ENCODE measurements at regions not wholly inside any gene's neighbourhood (a gene's known extent, or its start where the extent isn't known, plus 50 kb on each side); places are given as distances from the start of the nearest gene placed in this dataset.
"Not testable (repeated sequence)": the region's sequence is repeated elsewhere in the genome, so short reads cannot be mapped to it uniquely, and the experiment has no call there.

DNA sequence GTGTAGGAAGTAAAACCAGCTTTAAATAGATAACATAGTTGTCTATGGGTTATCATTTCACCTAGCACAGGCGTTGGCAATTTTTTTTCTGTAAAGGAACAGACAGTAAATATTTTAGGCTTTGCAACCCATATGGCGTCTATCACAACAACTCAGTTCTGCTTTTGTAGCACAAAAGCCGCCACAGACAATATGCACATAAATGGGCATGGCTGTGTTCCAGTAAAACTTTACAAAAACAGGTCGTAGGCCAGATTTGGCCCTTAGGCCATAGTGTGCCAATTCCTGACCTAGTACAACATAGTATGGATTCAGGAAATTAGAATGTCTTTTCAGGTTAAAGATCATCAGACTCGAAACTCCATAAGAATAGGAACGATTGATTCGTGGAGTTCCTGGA, 265.3 kb upstream of the GK2 start:
- no peak for TF ChIP-seq JUND (IDR thresholded peaks at IDR 0.05; ENCODE audit: low read depth)
- in situ Hi-C loops (cut with HindIII; ENCODE audit: low pct_unique_long_range_greater_than_20kb, low sequenced_read_pairs): no loop called here
- DNase-seq (ENCODE audit: low read depth in 1 of 2, low spot score in 1 of 2): no peak

DNA sequence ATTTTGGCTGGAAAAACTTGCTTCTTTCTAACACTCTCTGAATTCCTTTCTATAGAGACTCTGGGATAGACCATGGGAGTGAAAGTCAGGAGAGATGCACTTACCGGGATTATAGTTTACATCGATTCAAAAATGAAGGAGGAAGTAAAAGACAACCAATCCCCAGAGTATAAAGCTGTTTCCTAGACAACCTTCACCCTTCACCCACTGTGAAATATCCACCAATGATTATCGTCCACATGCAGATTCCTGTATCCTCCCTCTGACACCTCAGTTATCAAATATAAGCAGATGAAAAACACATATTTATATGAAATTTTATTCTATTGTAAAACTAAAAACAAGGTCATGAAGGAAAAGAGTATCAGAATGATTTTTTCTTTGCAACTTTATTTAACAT, 258.8 kb upstream of the GK2 start:
- no peak for DNase-seq (ENCODE audit: low read depth in 1 of 2, low spot score in 1 of 2)
- TF ChIP-seq JUND (IDR thresholded peaks at IDR 0.05; ENCODE audit: low read depth): no peak
- in situ Hi-C loops (cut with HindIII; ENCODE audit: low pct_unique_long_range_greater_than_20kb, low sequenced_read_pairs): no loop called here

DNA sequence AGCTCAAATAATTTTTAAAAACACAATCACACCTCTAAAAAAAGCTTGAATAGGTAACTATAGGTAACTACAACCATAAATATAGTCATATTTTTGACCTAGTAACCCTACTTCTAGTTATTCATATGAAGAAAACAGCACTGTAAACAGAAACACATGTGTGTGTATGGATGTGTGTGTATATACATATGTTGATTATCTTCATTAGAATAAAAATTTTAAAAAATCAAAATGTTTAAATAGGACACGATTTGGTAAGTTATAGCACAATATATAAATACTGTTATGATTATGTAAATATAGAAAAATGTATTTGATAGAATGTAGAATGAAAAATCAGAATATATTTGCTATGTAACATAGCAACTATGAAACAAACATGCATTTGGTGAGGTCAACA, 258.1 kb upstream of the GK2 start:
- DNase-seq (ENCODE audit: low read depth in 1 of 2, low spot score in 1 of 2): no peak
- no peak for TF ChIP-seq JUND (IDR thresholded peaks at IDR 0.05; ENCODE audit: low read depth)
- in situ Hi-C loops (cut with HindIII; ENCODE audit: low pct_unique_long_range_greater_than_20kb, low sequenced_read_pairs): no loop called here

DNA sequence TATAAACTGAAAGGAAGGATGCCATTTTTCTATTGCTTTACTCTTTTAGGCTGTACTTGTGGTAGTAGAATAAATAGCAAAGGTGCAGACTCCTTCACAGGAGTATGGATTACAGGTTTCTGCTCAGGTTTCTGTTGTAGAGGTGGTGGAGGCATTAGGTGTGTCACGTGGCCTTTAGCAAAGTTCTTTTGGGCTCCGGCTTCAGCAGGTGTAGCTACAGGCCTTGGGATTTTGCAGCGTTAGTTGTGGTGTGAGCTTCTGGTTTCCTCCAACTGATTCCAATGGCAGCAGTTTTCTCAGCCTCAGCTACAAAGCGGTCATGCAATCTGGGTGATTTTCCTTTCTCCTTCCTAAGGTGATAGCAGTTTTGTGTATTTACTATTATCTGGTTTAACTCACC, 255.8 kb upstream of the GK2 start:
- no peak for TF ChIP-seq JUND (IDR thresholded peaks at IDR 0.05; ENCODE audit: low read depth)
- DNase-seq (ENCODE audit: low read depth in 1 of 2, low spot score in 1 of 2): no peak
- in situ Hi-C loops (cut with HindIII; ENCODE audit: low pct_unique_long_range_greater_than_20kb, low sequenced_read_pairs): no loop called here

DNA sequence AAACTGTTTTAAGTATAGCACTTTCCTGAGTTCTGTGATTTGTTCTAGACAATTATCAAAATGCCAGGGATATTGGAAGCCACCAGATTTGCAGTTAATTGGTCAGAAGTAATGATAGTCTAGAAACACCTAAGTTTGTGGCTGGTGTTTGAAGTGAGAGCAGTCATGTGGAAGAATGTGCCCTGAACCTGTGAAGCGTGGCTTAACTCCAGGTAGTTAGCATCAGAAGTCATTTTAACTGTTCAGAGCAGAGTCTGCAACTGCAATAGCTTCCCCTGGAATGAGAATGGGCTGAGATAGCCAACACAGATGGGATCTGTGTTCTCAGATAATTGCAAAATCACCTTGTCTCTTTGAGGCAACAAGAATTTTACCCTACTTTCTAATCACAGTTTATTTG, 255.1 kb upstream of the GK2 start:
- no peak for DNase-seq (ENCODE audit: low read depth in 1 of 2, low spot score in 1 of 2)
- TF ChIP-seq JUND (IDR thresholded peaks at IDR 0.05; ENCODE audit: low read depth): no peak
- in situ Hi-C loops (cut with HindIII; ENCODE audit: low pct_unique_long_range_greater_than_20kb, low sequenced_read_pairs): no loop called here

DNA sequence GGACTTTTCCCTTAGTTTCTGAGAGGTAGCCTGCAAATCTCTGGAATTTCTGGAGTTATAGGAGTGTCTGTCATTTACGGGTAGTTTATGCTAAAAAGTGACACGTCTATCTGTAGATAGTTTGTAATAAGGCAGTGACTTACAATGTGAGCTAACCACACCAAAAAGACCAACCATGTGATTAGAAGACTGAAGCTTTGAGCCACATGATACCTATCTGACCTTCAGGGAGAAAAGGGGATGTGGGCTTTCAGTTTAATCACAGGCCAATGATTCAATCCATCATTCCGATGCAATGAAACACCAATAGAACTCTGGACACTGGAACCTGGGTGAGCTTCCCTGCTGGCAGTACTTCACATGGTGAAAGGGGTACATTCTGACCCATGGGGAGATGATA, 254.6 kb upstream of the GK2 start:
- DNase-seq (ENCODE audit: low read depth in 1 of 2, low spot score in 1 of 2): no peak
- in situ Hi-C loops (cut with HindIII; ENCODE audit: low pct_unique_long_range_greater_than_20kb, low sequenced_read_pairs): no loop called here
- TF ChIP-seq JUND (IDR thresholded peaks at IDR 0.05; ENCODE audit: low read depth): no peak

DNA sequence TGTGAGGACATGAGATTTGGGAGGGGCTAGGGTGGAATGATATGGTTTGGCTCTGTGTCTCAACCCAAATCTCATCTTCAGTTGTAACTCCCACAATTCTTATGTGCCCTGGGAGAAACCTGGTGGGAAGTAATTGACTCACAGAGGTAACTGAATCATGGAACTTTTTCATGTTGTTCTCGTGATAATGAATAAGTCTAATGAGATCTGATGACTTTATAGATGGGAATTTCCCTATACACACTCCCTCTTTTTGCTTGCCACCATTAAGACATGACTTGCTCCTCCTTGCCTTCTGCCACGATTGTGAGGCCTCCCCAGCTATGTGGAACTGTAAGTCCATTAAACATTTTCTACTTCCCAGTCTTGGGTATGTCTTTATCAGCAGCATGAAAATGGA, 253.2 kb upstream of the GK2 start:
- in situ Hi-C loops (cut with HindIII; ENCODE audit: low pct_unique_long_range_greater_than_20kb, low sequenced_read_pairs): no loop called here
- no peak for DNase-seq (ENCODE audit: low read depth in 1 of 2, low spot score in 1 of 2)
- TF ChIP-seq JUND (IDR thresholded peaks at IDR 0.05; ENCODE audit: low read depth): no peak

DNA sequence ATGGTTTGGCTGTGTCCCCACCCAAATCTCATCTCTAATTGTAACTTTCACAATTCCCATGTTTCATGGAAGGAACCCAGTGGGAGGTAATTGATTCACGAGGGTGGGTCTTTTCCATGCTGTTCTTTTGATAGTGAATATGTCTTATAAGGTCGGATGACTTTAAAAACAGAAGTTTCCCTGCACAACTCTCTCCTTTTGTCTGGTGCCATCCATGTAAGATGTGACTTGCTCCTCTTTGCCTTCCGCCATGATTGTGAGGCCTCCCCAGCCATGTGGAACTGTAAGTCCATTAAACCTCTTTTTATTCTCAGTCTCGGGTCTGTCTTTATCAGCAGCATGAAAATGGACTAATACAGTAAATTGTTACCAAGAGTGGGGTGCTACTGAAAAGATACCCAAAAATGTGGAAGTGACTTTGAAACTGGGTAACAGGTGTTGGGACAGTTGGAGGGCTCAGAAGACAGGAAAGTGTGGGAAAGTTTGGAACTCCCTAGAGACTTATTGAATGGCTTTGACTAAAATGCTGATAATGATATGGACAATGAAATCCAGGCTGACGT, 251.4 kb upstream of the GK2 start:
- in situ Hi-C loops (cut with HindIII; ENCODE audit: low pct_unique_long_range_greater_than_20kb, low sequenced_read_pairs); DNase-seq (ENCODE audit: low read depth in 1 of 2, low spot score in 1 of 2): not testable (repeated sequence)

DNA sequence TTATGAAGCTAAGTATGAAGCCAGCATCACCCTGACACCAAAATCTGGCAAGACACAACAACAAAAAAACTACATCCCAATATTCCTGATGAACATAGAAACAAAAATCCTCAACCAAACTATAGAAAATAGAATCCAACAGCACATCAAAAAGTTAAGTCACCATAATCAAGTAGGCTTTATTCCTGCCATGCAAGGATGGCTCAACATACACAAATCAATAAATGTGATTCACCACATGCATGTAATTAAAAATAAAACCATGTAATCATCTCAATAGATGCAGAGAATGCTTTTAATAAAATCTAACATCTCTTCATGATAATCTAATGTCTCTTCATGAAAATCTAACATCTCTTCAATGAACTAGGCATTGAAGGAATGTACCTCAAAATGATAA, 249.4 kb upstream of the GK2 start:
- no peak for DNase-seq (ENCODE audit: low read depth in 1 of 2, low spot score in 1 of 2)
- TF ChIP-seq JUND (IDR thresholded peaks at IDR 0.05; ENCODE audit: low read depth): no peak
- in situ Hi-C loops (cut with HindIII; ENCODE audit: low pct_unique_long_range_greater_than_20kb, low sequenced_read_pairs): no loop called here

DNA sequence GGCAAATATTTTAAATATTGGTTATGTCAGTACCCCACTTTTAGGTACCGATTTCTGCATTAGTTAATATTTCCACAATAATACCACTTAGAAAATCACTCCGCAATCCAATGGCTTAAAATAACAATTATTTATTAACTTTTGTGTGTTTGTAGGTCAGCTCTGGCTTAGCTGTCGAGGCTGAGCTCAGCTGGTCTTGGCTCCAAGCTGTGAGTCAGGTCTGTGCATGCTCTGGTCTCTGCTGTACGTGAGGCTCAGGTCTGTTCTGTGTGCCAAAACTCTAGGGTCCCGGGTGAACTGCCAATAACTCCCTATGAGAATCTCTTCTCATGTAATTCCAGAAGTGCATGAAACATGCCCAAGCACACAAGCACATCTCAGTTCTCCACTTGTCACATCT, 245.8 kb upstream of the GK2 start:
- in situ Hi-C loops (cut with HindIII; ENCODE audit: low pct_unique_long_range_greater_than_20kb, low sequenced_read_pairs): no loop called here
- TF ChIP-seq JUND (IDR thresholded peaks at IDR 0.05; ENCODE audit: low read depth): no peak
- DNase-seq (ENCODE audit: low read depth in 1 of 2, low spot score in 1 of 2): no peak

DNA sequence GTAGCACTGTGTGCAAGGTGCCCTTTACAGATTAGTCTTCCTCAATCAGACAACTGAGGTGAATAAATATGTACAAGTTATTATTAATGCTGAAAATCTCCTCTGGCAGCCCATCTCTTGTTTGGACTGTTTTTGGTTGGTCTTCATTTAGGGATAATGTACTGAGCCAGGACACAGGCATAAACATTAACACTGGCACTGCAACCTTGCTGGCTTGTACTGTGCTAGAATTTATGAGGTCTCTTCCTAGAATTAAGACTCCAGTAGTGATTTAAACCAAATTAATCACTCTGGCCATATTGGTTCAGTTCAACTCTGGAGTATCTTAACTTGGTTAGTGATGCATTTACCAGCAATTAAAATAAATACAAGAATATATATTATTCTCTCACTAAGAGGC, 244.7 kb upstream of the GK2 start:
- peak; percentile 8 to 32 for DNase-seq (ENCODE audit: low read depth in 1 of 2, low spot score in 1 of 2)
- 0 out of 2 replicates have a peak, but pooled peaks have one; percentile 5 for TF ChIP-seq JUND (IDR thresholded peaks at IDR 0.05; ENCODE audit: low read depth)
- in situ Hi-C loops (cut with HindIII; ENCODE audit: low pct_unique_long_range_greater_than_20kb, low sequenced_read_pairs): no loop called here

DNA sequence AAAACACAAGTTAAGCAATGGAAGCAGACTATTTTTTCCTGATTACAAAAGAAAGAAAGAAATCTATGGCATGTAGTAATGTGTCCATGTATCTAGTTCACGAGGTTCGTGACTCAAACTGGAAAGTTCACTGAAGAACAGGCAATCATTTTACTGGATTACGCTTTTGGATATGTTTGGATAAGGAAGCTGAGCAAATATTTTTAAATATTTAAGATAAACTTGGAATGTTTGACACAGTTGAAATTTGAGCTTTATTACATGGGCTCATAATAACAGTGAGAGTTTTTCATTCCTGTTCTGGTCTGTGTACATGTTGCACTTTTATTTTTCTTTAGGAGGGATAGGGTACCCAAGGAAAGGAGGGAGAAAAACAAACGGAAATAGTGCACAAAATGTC, 244.2 kb upstream of the GK2 start:
- in situ Hi-C loops (cut with HindIII; ENCODE audit: low pct_unique_long_range_greater_than_20kb, low sequenced_read_pairs): no loop called here
- peak; percentile 11 to 76 for DNase-seq (ENCODE audit: low read depth in 1 of 2, low spot score in 1 of 2)
- no peak for TF ChIP-seq JUND (IDR thresholded peaks at IDR 0.05; ENCODE audit: low read depth)

DNA sequence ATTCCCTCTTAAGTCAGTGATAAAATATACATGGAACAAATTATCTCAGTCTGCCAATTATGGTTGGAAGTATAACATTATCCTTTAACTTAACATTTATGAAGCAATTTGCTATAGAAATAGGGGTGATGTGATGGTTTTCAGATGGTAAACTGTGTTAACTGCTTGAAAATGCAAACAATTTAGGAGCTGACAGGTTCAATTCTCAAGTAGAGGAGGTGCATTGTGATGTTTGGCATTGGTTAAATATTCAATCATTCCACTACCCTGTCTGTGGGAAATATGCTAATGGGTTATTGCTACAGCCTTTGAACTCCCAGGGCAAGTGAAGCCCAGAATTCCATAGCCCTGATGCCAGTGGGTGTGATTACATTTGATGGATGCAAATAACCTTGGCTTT, 243.4 kb upstream of the GK2 start:
- in situ Hi-C loops (cut with HindIII; ENCODE audit: low pct_unique_long_range_greater_than_20kb, low sequenced_read_pairs): no loop called here
- no peak for TF ChIP-seq JUND (IDR thresholded peaks at IDR 0.05; ENCODE audit: low read depth)
- DNase-seq (ENCODE audit: low read depth in 1 of 2, low spot score in 1 of 2): peak in 1 of 2 experiments; percentile 19

DNA sequence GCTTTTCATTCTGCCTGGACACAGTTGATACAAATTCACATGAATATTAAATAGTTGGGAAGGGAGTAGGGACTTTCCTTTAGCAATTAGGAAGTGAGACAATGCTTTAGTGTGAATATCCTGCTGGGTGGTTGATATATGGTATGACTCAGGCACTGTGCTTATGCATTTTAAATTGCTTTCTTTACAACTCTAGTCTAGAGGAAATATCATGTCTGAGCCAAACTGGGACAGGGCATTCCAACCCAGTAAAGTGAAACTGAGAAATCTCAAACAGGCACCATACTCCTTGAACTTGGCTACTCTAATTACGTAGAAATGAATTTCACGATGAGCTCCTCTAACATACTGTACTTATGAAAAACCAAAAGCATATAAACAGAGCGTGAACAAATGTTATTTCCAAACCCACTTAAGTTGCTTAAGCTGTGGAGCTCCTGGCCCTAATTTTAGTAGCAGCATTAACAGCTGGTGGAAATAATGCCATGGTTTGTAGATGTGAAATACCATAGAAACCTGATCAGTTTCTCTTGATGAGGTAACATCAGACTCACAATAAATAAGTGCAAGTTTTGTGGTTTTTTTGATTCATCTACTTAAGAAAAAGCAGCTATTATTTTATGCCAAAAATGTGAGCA, 242.9 kb upstream of the GK2 start:
- in situ Hi-C loops (cut with HindIII; ENCODE audit: low pct_unique_long_range_greater_than_20kb, low sequenced_read_pairs): no loop called here
- TF ChIP-seq JUND (IDR thresholded peaks at IDR 0.05; ENCODE audit: low read depth): no peak
- DNase-seq (ENCODE audit: low read depth in 1 of 2, low spot score in 1 of 2): no peak

Measured in T47D (cell line).